ENCODE measurements at regions not wholly inside any gene's neighbourhood (a gene's known extent, or its start where the extent isn't known, plus 50 kb on each side); places are given as distances from the start of the nearest gene placed in this dataset.

DNA sequence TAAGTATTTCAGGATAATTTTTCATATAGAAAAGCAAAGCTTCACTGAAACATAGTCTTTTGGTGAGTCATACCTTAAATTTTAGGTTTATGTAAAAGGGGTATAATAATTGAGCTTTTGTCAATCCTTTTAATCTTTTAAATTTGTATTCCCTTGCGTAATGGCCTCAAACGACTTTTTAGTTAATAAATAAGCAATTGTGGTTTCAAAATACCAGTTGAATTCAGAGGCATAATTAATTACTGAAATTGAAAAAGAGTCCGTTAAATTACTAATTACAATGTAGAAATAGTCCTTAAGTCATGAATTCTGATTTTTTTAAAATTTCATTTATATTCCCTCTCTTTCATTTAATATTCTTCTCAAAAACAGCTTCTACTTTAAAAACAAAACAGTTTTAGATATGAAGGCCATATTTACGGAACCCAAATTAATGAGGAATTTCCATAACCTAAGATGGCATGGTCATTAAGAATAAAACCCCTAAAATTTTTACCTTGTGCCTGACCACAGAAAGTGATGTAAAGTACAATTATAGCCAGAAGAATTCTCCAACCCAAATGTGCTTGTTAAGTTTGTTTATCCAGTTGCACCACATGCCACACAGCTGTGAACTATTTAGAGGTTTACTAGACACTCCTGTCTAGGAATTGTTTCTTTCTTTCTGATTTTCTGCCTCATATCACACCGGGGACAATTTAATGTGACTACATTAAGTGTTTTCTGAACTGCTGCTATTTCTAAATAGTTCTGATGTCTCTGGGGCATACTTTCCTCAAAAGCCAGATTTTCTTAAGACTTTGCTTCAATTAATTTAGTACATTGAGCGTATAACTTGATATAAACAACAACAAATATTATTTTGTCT, 60.7 kb upstream of the ITGA4 start:
- TF ChIP-seq, protein P1, sequence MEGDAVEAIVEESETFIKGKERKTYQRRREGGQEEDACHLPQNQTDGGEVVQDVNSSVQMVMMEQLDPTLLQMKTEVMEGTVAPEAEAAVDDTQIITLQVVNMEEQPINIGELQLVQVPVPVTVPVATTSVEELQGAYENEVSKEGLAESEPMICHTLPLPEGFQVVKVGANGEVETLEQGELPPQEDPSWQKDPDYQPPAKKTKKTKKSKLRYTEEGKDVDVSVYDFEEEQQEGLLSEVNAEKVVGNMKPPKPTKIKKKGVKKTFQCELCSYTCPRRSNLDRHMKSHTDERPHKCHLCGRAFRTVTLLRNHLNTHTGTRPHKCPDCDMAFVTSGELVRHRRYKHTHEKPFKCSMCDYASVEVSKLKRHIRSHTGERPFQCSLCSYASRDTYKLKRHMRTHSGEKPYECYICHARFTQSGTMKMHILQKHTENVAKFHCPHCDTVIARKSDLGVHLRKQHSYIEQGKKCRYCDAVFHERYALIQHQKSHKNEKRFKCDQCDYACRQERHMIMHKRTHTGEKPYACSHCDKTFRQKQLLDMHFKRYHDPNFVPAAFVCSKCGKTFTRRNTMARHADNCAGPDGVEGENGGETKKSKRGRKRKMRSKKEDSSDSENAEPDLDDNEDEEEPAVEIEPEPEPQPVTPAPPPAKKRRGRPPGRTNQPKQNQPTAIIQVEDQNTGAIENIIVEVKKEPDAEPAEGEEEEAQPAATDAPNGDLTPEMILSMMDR (IDR thresholded peaks at IDR 0.05; ENCODE audit: borderline replicate concordance, extremely low read depth, low read length, poor library complexity, severe bottlenecking) = no peak
- no peak for TF ChIP-seq EZH2 (IDR thresholded peaks at IDR 0.05; ENCODE audit: borderline replicate concordance, low read depth, low read length, severe bottlenecking)
